Uterus (tissue), 2 donors: ENCODE measurements at regions not wholly inside any gene's neighbourhood (a gene's known extent, or its start where the extent isn't known, plus 50 kb on each side); places are given as distances from the start of the nearest gene placed in this dataset.

Source experiments
- CTCF ChIP-seq, 4 experiments: fragments of 200-600 bp in 2 of 4; fragments of 450-650 bp in 2 of 4; sonication (generic) in 2 of 4; IDR thresholded peaks; one replicate each; pipeline ENCODE4 v1.5.1; 2016 to 2019; ENCODE audit warnings: antibody characterized with exemption in 4 of 4, mild to moderate bottlenecking in 2 of 4, moderate library complexity in 1 of 4
- POLR2A ChIP-seq, 2 donors: fragments of 450-650 bp; IDR thresholded peaks; one replicate each; pipeline ENCODE4 v1.6.1; 2016; ENCODE audit warnings: antibody characterized with exemption in 2 of 2, mild to moderate bottlenecking in 1 of 2, moderate library complexity in 1 of 2

DNA sequence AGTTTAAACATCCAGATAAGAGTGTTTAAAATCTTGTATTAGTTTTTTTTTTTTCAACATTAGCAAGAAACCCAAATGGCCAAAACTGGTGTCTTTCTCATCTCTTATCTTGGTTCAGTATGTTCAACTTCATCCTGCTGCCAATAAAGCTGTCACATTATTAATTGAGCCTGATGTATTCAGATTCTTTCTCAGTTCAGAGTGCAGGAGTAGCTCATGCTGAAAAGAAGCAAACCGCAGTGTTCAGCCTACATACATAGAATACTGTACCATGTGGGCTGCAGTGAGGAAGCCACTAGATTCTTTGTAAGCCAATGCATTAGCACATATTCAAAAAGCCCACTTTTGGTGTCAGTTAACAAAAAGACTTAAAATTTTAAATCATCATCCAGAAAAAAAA lies 76.2 kb downstream of the C18orf54 start:
- TF ChIP-seq POLR2A (IDR thresholded peaks at IDR 0.05) (no peak), CTCF (IDR thresholded peaks at IDR 0.05) (no peak)
